Cardiac fibroblast (primary cell): ENCODE measurements at regions not wholly inside any gene's neighbourhood (a gene's known extent, or its start where the extent isn't known, plus 50 kb on each side); places are given as distances from the start of the nearest gene placed in this dataset.
"Not testable (repeated sequence)": the region's sequence is repeated elsewhere in the genome, so short reads cannot be mapped to it uniquely, and the experiment has no call there.

Source experiments
- DNase-seq, 2 donors: peaks; one replicate each; pipeline versions ENCODE4 v3.0.0 to v3.0.0-alpha.2; 2010; ENCODE audit warnings: low read depth in 2 of 2
- H3K4me3 ChIP-seq, 2 donors: replicated peaks in 1 of 2; 1 replicate in 1 of 2; 2 replicates in 1 of 2; pipeline ENCODE4 v1.5.1; 2011; ENCODE audit warnings: low read depth in 2 of 2, low read length in 2 of 2, mild to moderate bottlenecking in 2 of 2, moderate library complexity in 1 of 2
- TF ChIP-seq, protein P1 (sequence below): IDR thresholded peaks from one replicate; pipeline ENCODE4 v1.5.1; 2011; ENCODE audit warnings: low read depth, mild to moderate bottlenecking, low read length, inconsistent platforms

DNA sequence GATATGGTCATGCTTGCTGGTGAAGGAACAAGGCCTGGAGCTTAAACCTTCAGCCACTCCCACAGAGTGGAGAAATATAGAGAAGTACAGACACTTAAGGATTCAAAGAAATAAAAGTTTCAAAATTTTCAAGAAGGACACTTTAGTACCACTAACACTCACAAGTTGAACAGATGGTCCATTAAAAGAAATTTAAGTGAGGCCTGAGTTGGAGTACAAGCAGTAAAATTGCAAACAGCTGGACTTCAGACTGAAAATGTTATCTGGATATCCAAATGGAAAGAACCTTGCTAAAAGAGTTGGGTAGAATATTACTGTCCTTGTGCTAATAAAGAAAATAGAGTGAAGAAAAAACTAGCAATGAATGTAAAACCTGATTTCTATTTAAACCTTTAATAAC lies 397.1 kb upstream of the KCNMB2 start:
- H3K4me3 ChIP-seq: no peak overlapping the region
- TF ChIP-seq, protein P1, sequence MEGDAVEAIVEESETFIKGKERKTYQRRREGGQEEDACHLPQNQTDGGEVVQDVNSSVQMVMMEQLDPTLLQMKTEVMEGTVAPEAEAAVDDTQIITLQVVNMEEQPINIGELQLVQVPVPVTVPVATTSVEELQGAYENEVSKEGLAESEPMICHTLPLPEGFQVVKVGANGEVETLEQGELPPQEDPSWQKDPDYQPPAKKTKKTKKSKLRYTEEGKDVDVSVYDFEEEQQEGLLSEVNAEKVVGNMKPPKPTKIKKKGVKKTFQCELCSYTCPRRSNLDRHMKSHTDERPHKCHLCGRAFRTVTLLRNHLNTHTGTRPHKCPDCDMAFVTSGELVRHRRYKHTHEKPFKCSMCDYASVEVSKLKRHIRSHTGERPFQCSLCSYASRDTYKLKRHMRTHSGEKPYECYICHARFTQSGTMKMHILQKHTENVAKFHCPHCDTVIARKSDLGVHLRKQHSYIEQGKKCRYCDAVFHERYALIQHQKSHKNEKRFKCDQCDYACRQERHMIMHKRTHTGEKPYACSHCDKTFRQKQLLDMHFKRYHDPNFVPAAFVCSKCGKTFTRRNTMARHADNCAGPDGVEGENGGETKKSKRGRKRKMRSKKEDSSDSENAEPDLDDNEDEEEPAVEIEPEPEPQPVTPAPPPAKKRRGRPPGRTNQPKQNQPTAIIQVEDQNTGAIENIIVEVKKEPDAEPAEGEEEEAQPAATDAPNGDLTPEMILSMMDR: no peak
- DNase-seq: no peak

DNA sequence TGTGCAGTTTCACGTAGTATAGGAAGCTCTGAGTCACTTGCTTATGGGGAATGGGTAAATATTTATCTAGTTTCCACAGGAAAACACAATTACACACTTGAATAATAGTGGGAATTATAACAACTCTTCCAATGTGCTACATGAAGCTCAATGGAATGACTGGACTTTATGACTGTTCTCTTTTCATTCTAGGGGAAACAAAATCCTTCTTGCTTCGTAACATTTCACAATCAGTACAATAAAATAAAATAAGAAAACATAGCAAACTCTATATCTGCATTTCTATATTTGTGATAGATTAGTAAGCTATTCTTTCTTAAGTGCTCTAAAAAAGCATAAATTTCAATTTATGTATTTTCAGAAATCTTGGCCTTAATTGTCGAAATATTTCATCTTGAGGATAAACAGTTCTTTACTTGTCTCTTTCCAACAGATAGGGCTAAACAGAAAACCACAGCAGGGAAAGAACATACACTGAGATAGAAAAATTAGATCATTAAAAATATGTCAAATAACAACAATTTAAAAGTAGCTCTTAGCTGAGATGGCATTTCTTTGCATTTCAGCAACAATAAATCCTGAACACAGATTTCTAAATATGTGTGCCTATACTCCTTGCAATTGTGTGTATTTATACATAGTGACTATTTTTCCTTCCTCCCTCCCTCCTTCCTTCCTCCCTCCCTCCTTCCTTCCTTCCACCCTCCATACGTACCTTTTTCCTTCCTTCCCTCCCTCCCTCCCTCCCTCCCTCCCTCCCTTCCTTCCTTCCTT lies 395.5 kb upstream of the KCNMB2 start:
- TF ChIP-seq, protein P1: no peak
- no peak overlapping the region for H3K4me3 ChIP-seq
- DNase-seq: peak; percentile 55 to 58

DNA sequence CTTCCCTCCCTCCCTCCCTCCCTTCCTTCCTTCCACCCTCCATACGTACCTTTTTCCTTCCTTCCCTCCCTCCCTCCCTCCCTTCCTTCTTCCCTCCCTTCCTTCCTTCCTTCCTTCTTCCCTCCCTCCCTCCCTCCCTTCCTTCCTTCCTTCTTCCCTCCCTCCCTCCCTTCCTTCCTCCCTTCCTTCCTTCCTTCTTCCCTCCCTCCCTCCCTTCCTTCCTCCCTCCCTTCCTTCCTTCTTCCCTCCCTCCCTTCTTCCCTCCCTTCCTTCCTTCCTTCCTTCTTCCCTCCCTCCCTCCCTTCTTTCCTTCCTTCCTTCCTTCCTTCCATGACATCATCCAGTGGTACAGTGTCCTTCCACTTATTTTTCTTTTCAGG lies 394.9 kb upstream of the KCNMB2 start:
- H3K4me3 ChIP-seq: not testable (repeated sequence)

DNA sequence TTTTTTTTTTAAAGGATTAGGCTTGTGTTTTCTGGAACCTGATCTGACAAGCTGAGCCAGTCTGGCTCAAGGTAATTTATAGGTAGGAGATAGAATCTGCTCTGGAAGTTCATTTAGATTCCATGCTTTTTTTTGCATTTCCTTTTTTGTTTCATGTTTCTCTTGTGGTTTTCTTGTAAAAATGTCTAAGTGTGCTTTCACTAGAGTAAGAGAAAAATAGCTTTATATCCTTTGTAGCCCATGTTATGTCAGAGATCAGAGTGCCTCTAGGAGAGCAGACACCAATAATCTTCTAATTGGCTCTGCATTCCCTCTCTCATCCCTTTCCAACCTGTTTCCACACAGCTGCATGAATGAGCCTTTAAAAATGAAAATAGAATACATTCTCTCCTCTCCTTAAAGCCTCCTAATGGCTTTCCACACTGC lies 389.8 kb upstream of the KCNMB2 start:
- TF ChIP-seq, protein P1: no peak
- no peak overlapping the region for H3K4me3 ChIP-seq
- no peak for DNase-seq

More for the DNA sequence above, 394.9 kb upstream of the KCNMB2 start:
- not testable (repeated sequence) for DNase-seq

DNA sequence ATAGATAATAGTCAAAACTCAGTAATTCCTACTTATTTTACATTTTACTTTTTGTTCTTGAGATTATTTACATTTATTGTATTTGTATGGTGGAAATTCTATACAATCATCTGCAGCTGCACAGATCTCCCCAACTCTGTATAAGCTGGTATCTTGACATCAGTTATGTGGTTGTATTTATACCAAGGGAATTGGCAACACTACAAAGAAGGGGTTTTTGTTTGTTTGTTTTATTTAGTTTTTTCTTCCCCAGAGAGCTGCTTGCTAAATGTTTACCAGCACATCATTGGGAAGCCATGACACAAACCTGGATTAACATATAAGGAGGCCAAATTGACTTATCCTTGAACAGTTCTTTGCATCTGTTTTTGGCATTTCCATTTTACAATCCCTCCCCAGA lies 389.2 kb upstream of the KCNMB2 start:
- TF ChIP-seq, protein P1: no peak
- no peak for DNase-seq
- no peak overlapping the region for H3K4me3 ChIP-seq

DNA sequence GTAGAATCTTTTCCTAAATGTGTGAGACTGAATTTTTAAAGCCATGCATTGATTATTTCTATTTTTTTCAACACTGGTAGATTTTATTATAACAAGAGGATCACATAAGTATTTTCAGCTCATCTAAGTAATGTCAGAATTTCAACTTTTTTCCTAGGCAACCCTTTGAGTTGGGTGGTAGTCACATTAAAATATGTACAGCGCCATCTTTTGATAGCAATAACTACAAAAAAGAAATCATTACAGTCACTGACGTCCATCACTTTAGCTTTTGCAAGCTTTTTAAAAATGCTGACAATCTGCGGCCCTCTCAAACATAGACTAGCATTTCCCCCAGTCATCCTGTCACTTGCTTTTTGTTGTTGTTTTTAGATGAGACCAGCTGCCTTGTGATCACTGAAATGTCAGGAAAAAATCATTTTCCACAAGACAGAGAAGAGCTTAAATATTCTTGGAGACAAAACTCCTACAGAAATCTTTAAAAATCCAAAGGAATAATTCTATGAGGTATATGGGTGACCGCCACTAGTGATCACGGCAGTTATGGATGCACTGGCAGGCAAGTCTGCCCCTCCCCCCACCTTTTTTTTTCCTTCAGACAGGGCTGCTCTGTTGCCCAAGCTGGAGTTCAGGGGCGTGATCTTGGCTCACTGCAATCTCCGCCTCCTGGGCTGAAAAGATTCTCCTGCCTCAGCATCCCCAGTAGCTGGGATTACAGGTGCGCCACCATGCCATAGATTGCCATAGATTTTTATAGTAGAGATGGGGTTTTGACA lies 384.0 kb upstream of the KCNMB2 start:
- no peak overlapping the region for H3K4me3 ChIP-seq
- peak in 1 of 2 donors; percentile 12 for DNase-seq
- TF ChIP-seq, protein P1: no peak

DNA sequence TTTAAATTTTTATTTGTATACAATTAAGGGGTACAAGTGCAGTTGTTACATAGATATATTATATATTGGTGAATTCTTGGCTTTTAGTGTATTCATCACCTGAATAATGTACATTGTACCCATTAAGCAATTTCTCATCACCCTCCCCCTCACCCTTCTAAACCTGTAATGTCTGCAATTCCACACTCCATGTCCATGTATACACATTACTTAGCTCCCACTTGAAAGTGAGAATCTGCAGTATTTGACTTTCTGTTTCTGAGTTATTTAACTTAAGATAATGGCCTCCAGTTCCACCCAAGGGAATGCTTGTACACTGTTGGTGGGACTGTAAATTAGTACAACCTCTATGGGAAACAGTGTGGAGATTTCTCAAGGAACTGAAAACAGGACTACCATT lies 383.2 kb upstream of the KCNMB2 start:
- TF ChIP-seq, protein P1: no peak
- no peak overlapping the region for H3K4me3 ChIP-seq
- no peak for DNase-seq
